ENCODE measurements at regions not wholly inside any gene's neighbourhood (a gene's known extent, or its start where the extent isn't known, plus 50 kb on each side); places are given as distances from the start of the nearest gene placed in this dataset.

GRCh38 chr1:222461941-222462340 lies 86.0 kb downstream of the HHIPL2 start:
- no CpG with 5 or more reads among the region's 2 CpGs for WGBS (ENCODE audit: extremely low coverage, insufficient read length, low lambda C conversion rate)
- no peak overlapping the region for H4K8ac ChIP-seq (replicated peaks; ENCODE audit: insufficient read length, low read depth, low read length)
- no peak overlapping the region for H2BK120ac ChIP-seq (ENCODE audit: low read depth, low read length, poor library complexity, severe bottlenecking)
- DNase-seq = no peak
- H3K27ac ChIP-seq (ENCODE audit: insufficient read length, low read depth, low read length) = no peak overlapping the region
- no peak overlapping the region for H2BK12ac ChIP-seq (ENCODE audit: insufficient read length, low read depth, low read length)
- no peak overlapping the region for H3K56ac ChIP-seq (ENCODE audit: insufficient read length, low read depth, low read length)
- no peak overlapping the region for H3T11ph ChIP-seq (ENCODE audit: low read length)
- no peak overlapping the region for H3K4ac ChIP-seq (ENCODE audit: low read depth, low read length)
- H2AFZ ChIP-seq (ENCODE audit: low read length) = no peak overlapping the region
- H3K36me3 Mint-ChIP-seq (ENCODE audit: insufficient read depth in 1 of 3, low read depth in 3 of 3) = peaks cover 7 to 15% (median 13%) of the 10 kb centered on the region in 3 experiments
- no peak overlapping the region for H3K18ac ChIP-seq (ENCODE audit: insufficient read length, low read depth, low read length)
- H4K91ac ChIP-seq (ENCODE audit: insufficient read length, low read depth, low read length) = no peak overlapping the region
- no peak overlapping the region for H3K4me2 ChIP-seq (ENCODE audit: insufficient read depth, insufficient read length, low read length)
- H4K5ac ChIP-seq (ENCODE audit: insufficient read length, low read depth, low read length) = no peak overlapping the region
- H2BK15ac ChIP-seq (ENCODE audit: low read depth, low read length) = no peak overlapping the region
- H3K79me2 ChIP-seq (ENCODE audit: insufficient read depth, low read length) = no peaks in the 10 kb centered on the region
- no peak overlapping the region for H2AK5ac ChIP-seq (ENCODE audit: insufficient read length, low read length)
- H3K27me3 ChIP-seq (ENCODE audit: insufficient read depth, low read length) = no peaks in the 10 kb centered on the region
- no peak overlapping the region for H3K27ac Mint-ChIP-seq
- no peaks in the 10 kb centered on the region for H3K4me1 ChIP-seq (ENCODE audit: insufficient read depth, low read length)
- H4K20me1 ChIP-seq (ENCODE audit: control insufficient read depth, insufficient read depth, insufficient read length) = no peaks in the 10 kb centered on the region
- H3K14ac ChIP-seq (ENCODE audit: insufficient read depth, low read length) = no peak overlapping the region
- no peaks in the 10 kb centered on the region for H3K79me1 ChIP-seq (ENCODE audit: insufficient read depth, low read depth, low read length, poor library complexity, severe bottlenecking)
- no peak overlapping the region for H3K23ac ChIP-seq (ENCODE audit: insufficient read length, low read depth, low read length)
- H3K27me3 Mint-ChIP-seq (ENCODE audit: low read depth) = peaks cover 4% of the 10 kb centered on the region; the same call in 1 of the 2 replicates
- no peak overlapping the region for H2BK20ac ChIP-seq (ENCODE audit: low read depth, low read length, poor library complexity, severe bottlenecking)
- H3K9me3 ChIP-seq (ENCODE audit: control insufficient read depth, low read depth, low read length) = no peaks in the 10 kb centered on the region
- TF ChIP-seq, protein P1, sequence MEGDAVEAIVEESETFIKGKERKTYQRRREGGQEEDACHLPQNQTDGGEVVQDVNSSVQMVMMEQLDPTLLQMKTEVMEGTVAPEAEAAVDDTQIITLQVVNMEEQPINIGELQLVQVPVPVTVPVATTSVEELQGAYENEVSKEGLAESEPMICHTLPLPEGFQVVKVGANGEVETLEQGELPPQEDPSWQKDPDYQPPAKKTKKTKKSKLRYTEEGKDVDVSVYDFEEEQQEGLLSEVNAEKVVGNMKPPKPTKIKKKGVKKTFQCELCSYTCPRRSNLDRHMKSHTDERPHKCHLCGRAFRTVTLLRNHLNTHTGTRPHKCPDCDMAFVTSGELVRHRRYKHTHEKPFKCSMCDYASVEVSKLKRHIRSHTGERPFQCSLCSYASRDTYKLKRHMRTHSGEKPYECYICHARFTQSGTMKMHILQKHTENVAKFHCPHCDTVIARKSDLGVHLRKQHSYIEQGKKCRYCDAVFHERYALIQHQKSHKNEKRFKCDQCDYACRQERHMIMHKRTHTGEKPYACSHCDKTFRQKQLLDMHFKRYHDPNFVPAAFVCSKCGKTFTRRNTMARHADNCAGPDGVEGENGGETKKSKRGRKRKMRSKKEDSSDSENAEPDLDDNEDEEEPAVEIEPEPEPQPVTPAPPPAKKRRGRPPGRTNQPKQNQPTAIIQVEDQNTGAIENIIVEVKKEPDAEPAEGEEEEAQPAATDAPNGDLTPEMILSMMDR (conservative IDR thresholded peaks at IDR 0.05) = no peak
- H3K23me2 ChIP-seq (ENCODE audit: insufficient read length, low read depth, low read length, poor library complexity, severe bottlenecking) = no peaks in the 10 kb centered on the region
- H3K9ac ChIP-seq (ENCODE audit: extremely low read depth, insufficient read length, low read length) = no peak overlapping the region
- H3K9me3 Mint-ChIP-seq = peaks cover 20 to 24% of the 10 kb centered on the region in 2 experiments
- H3K4me1 Mint-ChIP-seq = peaks cover 3 to 7% of the 10 kb centered on the region in 2 experiments; a peak in 3 of 4 replicates
- H3K4me3 Mint-ChIP-seq = no peak overlapping the region
- no peak overlapping the region for H2BK5ac ChIP-seq (ENCODE audit: insufficient read length, low read length)
